22Rv1 (cell line): ENCODE measurements at regions not wholly inside any gene's neighbourhood (a gene's known extent, or its start where the extent isn't known, plus 50 kb on each side); places are given as distances from the start of the nearest gene placed in this dataset.

Experiments
- CTCF ChIP-seq: fragments of 450-650 bp; IDR thresholded peaks from 2 replicates; pipeline ENCODE4 v1.5.1; 2017; ENCODE audit warnings: mild to moderate bottlenecking
- ZFX ChIP-seq: fragments of 450-650 bp; IDR thresholded peaks from 2 replicates; pipeline ENCODE4 v1.6.1; 2017; ENCODE audit warnings: antibody characterized with exemption, borderline replicate concordance

GRCh38 chr17:70947215-70947614 lies 777.9 kb downstream of the KCNJ2 start:
- TF ChIP-seq CTCF: no peak
- no peak for TF ChIP-seq ZFX
